ENCODE measurements at regions not wholly inside any gene's neighbourhood (a gene's known extent, or its start where the extent isn't known, plus 50 kb on each side); places are given as distances from the start of the nearest gene placed in this dataset.

DNA sequence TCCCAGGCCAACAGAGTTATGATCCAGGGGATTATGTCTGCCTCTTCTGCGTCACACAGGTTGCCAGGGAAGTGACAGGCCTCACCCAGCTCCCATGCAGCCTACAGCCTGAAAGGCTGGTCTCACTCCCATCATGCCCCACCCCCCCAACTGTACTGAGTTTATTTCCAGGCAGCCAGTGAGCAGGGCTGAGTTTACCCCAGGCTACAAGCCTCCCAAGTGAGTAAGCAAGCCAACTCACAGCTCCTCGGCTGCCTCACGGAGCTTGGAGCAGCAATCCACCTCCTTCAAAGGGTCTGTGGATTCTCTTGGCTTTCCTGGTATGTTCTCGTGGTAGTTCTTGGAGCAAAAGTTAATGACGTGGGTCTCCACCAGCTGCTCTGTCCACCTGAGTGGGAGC is 1147.6 kb upstream of the ADGRL4 start:
- TF ChIP-seq, protein P1, sequence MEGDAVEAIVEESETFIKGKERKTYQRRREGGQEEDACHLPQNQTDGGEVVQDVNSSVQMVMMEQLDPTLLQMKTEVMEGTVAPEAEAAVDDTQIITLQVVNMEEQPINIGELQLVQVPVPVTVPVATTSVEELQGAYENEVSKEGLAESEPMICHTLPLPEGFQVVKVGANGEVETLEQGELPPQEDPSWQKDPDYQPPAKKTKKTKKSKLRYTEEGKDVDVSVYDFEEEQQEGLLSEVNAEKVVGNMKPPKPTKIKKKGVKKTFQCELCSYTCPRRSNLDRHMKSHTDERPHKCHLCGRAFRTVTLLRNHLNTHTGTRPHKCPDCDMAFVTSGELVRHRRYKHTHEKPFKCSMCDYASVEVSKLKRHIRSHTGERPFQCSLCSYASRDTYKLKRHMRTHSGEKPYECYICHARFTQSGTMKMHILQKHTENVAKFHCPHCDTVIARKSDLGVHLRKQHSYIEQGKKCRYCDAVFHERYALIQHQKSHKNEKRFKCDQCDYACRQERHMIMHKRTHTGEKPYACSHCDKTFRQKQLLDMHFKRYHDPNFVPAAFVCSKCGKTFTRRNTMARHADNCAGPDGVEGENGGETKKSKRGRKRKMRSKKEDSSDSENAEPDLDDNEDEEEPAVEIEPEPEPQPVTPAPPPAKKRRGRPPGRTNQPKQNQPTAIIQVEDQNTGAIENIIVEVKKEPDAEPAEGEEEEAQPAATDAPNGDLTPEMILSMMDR (IDR thresholded peaks at IDR 0.05 in 8 of 11, conservative IDR thresholded peaks at IDR 0.05 in 3 of 11), result no peak
- TF ChIP-seq POLR2A (IDR thresholded peaks at IDR 0.05), result no peak
